Natural killer cell treated with Interleukin-12 subunit alpha and Interleukin-12 subunit beta and Interleukin-15 and Interleukin-18, amount 100 ng/mL, for 72 hours (primary cell): ENCODE measurements at regions not wholly inside any gene's neighbourhood (a gene's known extent, or its start where the extent isn't known, plus 50 kb on each side); places are given as distances from the start of the nearest gene placed in this dataset.

Experiments used
- ATAC-seq, 2 donors: fragments of 150-1000 bp; cut with Tn5 transposase in 1 of 2; sonication (Bioruptor Pico), chemical (Tn5 transposase) in 1 of 2; 2 replicates each; pipeline ENCODE4 v1.10.0; 2021
- DNase-seq: peaks from one replicate; pipeline ENCODE4 v3.0.0; 2022; ENCODE audit warnings: low spot score
- H3K27ac Mint-ChIP-seq, 2 donors: 1 replicate in 1 of 2; 2 replicates in 1 of 2; pipeline ENCODE4 v1.8.0; 2022; ENCODE audit warnings: mixed read lengths in 2 of 2, mild to moderate bottlenecking in 1 of 2, moderate library complexity in 1 of 2
- H3K27me3 Mint-ChIP-seq, 2 donors: 1 replicate in 1 of 2; 2 replicates in 1 of 2; pipeline ENCODE4 v1.8.0; 2022; ENCODE audit warnings: mixed read lengths in 2 of 2
- H3K36me3 Mint-ChIP-seq: one replicate; pipeline ENCODE4 v1.8.0; 2022; ENCODE audit warnings: mixed read lengths
- H3K4me1 Mint-ChIP-seq, 2 donors: 1 replicate in 1 of 2; 2 replicates in 1 of 2; pipeline ENCODE4 v1.8.0; 2022; ENCODE audit warnings: low read depth in 2 of 2, mixed read lengths in 2 of 2, mild to moderate bottlenecking in 1 of 2
- H3K4me3 Mint-ChIP-seq: one replicate; pipeline ENCODE4 v1.8.0; 2022; ENCODE audit warnings: mixed read lengths
- H3K9me3 Mint-ChIP-seq: 2 replicates; pipeline ENCODE4 v1.8.0; 2022; ENCODE audit warnings: mixed read lengths

GRCh38 chr15:72978223-72978622, 74.0 kb upstream of the NEO1 start:
- H3K9me3 Mint-ChIP-seq = no peaks in the 10 kb centered on the region
- H3K27me3 Mint-ChIP-seq = peaks cover 10 to 18% of the 10 kb centered on the region in 2 donors

DNA sequence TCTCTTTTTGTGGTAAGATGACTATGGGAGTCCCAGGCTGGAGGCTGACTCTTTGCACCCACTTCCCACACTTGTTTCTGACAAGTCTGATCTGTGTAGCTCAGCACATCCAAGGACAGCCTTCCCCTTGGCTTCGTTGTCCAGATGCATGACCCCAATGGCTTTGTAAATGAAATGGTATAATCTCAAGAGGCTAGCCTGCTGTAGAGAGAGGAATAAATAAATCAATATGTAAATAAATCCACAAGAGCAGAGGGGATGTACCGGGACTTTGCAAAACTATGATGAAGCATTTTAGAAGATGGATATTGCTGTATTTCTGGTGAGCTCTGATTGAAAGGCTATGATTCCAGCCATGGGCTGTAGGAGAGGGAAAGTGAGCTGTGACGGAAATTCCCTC, 79.9 kb upstream of the NEO1 start:
- H3K27me3 Mint-ChIP-seq = peaks cover 0 to 5% of the 10 kb centered on the region in 2 donors
- no peak overlapping the region for H3K4me3 Mint-ChIP-seq
- no peak overlapping the region for H3K27ac Mint-ChIP-seq
- ATAC-seq = no peak
- H3K4me1 Mint-ChIP-seq = peaks cover 25 to 33% of the 10 kb centered on the region in 2 donors
- no peaks in the 10 kb centered on the region for H3K9me3 Mint-ChIP-seq
- H3K36me3 Mint-ChIP-seq = no peaks in the 10 kb centered on the region
- DNase-seq = no peak

More at GRCh38 chr15:72978223-72978622, 74.0 kb upstream of the NEO1 start:
- Mint-ChIP-seq H3K27ac (no peak overlapping the region), H3K4me1 (peaks cover 5 to 8% of the 10 kb centered on the region in 2 donors), H3K36me3 (no peaks in the 10 kb centered on the region), H3K4me3 (no peak overlapping the region)
- ATAC-seq (no peak), DNase-seq (no peak)

GRCh38 chr15:72971766-72972165, 80.5 kb upstream of the NEO1 start:
- Mint-ChIP-seq H3K36me3 (no peaks in the 10 kb centered on the region), H3K4me3 (no peak overlapping the region), H3K9me3 (no peaks in the 10 kb centered on the region), H3K27me3 (peaks cover 0 to 5% of the 10 kb centered on the region in 2 donors), H3K4me1 (peaks cover 26 to 34% of the 10 kb centered on the region in 2 donors), H3K27ac (peak overlapping the region in 1 of 2 donors; percentile 11)
- no peak for ATAC-seq
- DNase-seq = no peak

GRCh38 chr15:72970933-72971760, 81.1 kb upstream of the NEO1 start:
- Mint-ChIP-seq H3K27ac (peak overlapping the region in 1 of 2 donors; percentile 11), H3K36me3 (no peaks in the 10 kb centered on the region), H3K9me3 (no peaks in the 10 kb centered on the region), H3K4me1 (peaks cover 28 to 35% of the 10 kb centered on the region in 2 donors), H3K4me3 (no peak overlapping the region), H3K27me3 (peaks cover 0 to 5% of the 10 kb centered on the region in 2 donors)
- no peak for ATAC-seq
- no peak for DNase-seq

GRCh38 chr15:72968531-72968922, 83.7 kb upstream of the NEO1 start:
- Mint-ChIP-seq H3K27ac (peak overlapping the region in 1 of 2 donors; percentile 73), H3K36me3 (peaks cover 4% of the 10 kb centered on the region), H3K27me3 (peaks cover 0 to 3% of the 10 kb centered on the region in 2 donors), H3K4me3 (no peak overlapping the region), H3K4me1 (peaks cover 49 to 51% of the 10 kb centered on the region in 2 donors), H3K9me3 (no peaks in the 10 kb centered on the region)
- ATAC-seq = no peak
- DNase-seq = no peak

- Mint-ChIP-seq H3K4me1 (peaks cover 50 to 53% of the 10 kb centered on the region in 2 donors), H3K27me3 (peaks cover 0 to 3% of the 10 kb centered on the region in 2 donors), H3K4me3 (peak overlapping the region; percentile 53), H3K36me3 (peaks cover 4% of the 10 kb centered on the region), H3K9me3 (no peaks in the 10 kb centered on the region), H3K27ac (peak overlapping the region in 1 of 2 donors; percentile 73)
- ATAC-seq = no peak
- DNase-seq = no peak
These were observed 84.3 kb upstream of the NEO1 start for GRCh38 chr15:72967811-72968530.

DNA sequence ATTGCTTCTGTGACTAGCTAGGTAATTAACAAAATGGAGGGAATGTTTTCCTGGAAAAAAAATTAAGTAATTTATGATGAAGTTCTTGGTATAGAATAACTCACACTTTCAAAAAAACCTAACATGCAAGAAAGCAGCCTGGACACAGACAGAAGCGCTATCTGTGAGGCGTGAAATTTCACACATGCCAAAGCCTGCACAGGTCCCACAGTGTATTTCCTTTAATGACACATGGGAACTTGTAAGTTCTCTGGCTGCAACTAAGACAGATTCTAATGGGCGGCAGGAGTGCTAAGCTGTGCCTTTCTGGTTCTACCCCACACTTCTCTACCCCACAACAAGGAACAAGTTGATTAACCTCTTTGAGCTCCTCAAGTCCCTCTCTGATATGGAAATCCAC, 84.9 kb upstream of the NEO1 start:
- peaks cover 53 to 58% of the 10 kb centered on the region in 2 donors for H3K4me1 Mint-ChIP-seq
- H3K27me3 Mint-ChIP-seq = peaks cover 0 to 3% of the 10 kb centered on the region in 2 donors
- peak; percentile 86 to 92 for ATAC-seq
- peak overlapping the region in 1 of 2 donors; percentile 73 for H3K27ac Mint-ChIP-seq
- DNase-seq = peak; percentile 69
- no peaks in the 10 kb centered on the region for H3K9me3 Mint-ChIP-seq
- peak overlapping the region; percentile 53 for H3K4me3 Mint-ChIP-seq
- H3K36me3 Mint-ChIP-seq = peaks cover 4% of the 10 kb centered on the region

GRCh38 chr15:72966641-72967040, 85.6 kb upstream of the NEO1 start:
- Mint-ChIP-seq H3K4me3 (no peak overlapping the region), H3K4me1 (peaks cover 60 to 65% of the 10 kb centered on the region in 2 donors), H3K27ac (peak overlapping the region in 1 of 2 donors; percentile 41), H3K9me3 (peaks cover 2% of the 10 kb centered on the region), H3K36me3 (peaks cover 4% of the 10 kb centered on the region), H3K27me3 (peaks cover 0 to 3% of the 10 kb centered on the region in 2 donors)
- no peak for ATAC-seq
- no peak for DNase-seq

- peaks cover 4% of the 10 kb centered on the region for H3K36me3 Mint-ChIP-seq
- H3K4me1 Mint-ChIP-seq = peaks cover 51 to 59% of the 10 kb centered on the region in 2 donors
- no peaks in the 10 kb centered on the region for H3K27me3 Mint-ChIP-seq
- DNase-seq = no peak
- H3K4me3 Mint-ChIP-seq = peak overlapping the region; percentile 43
- peak overlapping the region; percentile 41 to 66 for H3K27ac Mint-ChIP-seq
- H3K9me3 Mint-ChIP-seq = peaks cover 2% of the 10 kb centered on the region
- no peak for ATAC-seq
These were observed 86.6 kb upstream of the NEO1 start for GRCh38 chr15:72965671-72966070.

DNA sequence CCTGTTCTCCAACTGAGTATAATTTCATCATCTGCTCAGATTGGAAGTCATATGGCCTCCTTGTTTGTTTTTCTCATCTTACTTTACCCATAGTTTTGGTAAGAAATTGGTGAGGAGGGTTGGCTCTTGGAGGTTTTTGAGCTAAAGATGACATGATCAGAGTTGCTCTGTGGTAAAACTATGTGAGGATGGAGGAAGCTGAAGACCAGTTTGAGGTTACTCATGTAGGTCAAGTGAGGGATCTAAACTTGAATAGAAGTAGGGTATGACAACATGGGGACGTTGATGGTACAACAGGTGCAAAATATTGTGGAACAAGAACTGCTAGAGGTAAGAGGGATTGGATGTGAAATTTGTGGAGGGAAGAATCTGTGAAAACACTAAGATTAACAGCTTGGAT, 87.7 kb upstream of the NEO1 start:
- no peaks in the 10 kb centered on the region for H3K27me3 Mint-ChIP-seq
- DNase-seq (no peak), ATAC-seq (peak in 1 of 2 donors; percentile 55)
- peaks cover 4% of the 10 kb centered on the region for H3K36me3 Mint-ChIP-seq
- peak overlapping the region; percentile 41 to 66 for H3K27ac Mint-ChIP-seq
- peaks cover 49 to 51% of the 10 kb centered on the region in 2 donors for H3K4me1 Mint-ChIP-seq
- peak overlapping the region; percentile 43 for H3K4me3 Mint-ChIP-seq
- peaks cover 2% of the 10 kb centered on the region for H3K9me3 Mint-ChIP-seq

DNA sequence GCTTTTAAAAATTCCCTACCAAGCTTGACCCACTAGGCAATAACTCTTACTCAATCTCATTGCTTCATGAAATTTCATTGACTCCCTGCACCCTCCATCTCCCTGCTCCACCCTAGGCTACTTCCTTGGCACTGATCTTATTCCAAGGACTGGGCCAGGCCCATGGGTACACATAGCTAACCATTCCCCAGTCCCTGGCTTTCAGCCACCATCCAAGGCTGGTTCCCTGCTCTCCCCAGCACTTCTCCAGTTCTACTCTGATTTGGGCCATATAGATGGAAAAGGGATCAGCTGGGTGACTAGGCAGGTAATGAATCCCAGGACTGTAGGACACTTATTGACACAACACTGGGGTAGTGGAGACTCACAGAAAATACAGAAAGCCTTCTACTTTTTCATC, 88.1 kb upstream of the NEO1 start:
- H3K9me3 Mint-ChIP-seq = peaks cover 2% of the 10 kb centered on the region
- ATAC-seq (no peak), DNase-seq (no peak)
- peaks cover 4% of the 10 kb centered on the region for H3K36me3 Mint-ChIP-seq
- H3K27ac Mint-ChIP-seq = peak overlapping the region; percentile 41 to 66
- H3K4me1 Mint-ChIP-seq = peaks cover 49 to 51% of the 10 kb centered on the region in 2 donors
- peak overlapping the region; percentile 43 for H3K4me3 Mint-ChIP-seq
- no peaks in the 10 kb centered on the region for H3K27me3 Mint-ChIP-seq

DNA sequence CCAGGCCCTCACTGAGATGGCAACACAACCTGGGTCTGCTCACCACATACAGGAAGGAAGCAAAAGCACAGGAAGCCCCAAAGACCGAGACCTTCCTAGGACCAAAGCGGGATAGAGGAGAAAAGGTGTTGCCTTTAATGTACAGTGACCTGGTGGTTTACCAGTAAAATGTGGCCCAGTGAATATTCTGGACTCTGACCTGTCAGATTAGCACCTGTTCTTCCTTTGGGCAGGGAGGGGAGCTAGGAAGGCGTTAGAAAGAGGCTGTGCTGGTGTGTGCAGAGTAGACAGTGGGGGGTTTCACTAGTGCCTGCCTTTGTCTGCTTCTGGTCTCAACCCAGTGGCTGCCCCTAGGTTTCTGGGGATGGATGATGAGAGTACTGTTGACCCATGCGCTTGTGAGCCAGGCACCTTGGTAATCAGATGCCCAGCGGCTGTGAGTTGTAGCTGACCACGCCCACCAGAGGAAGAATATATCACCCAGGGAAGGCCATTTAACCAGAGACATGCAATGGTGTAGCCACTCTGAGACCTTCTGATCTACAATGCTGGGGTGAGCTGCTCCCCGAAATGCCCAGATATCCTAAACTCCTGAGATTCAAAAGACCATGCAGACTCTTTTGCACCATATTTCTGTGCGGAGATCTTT, 90.1 kb upstream of the NEO1 start:
- ATAC-seq = peak in 1 of 2 donors; percentile 51
- Mint-ChIP-seq H3K36me3 (peaks cover 4% of the 10 kb centered on the region), H3K27ac (peak overlapping the region; percentile 56 to 65), H3K27me3 (no peaks in the 10 kb centered on the region), H3K4me1 (peaks cover 41 to 44% of the 10 kb centered on the region in 2 donors), H3K4me3 (peak overlapping the region; percentile 55), H3K9me3 (peaks cover 2% of the 10 kb centered on the region)
- DNase-seq = no peak

DNA sequence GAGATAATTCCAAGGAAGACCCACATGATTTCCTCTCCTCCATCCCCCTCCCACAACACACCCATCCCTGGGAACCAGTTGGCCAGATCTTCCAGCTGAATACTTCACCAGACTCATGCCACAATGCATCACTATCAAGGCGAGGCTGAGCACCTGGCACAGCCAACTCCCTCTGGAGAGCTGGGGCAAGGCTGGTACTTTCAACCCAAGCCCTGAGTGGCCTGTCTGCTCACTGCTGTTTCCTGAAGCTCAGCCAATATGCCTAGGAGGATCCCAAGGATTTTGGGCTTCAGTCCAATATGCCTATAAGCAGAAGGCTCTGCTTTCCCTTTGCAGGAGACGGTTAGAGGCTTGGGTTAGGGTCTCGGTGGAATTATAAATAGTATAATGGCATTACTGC, 90.9 kb upstream of the NEO1 start:
- Mint-ChIP-seq H3K4me3 (no peak overlapping the region), H3K27ac (peak overlapping the region in 1 of 2 donors; percentile 56), H3K9me3 (peaks cover 2% of the 10 kb centered on the region), H3K27me3 (no peaks in the 10 kb centered on the region), H3K4me1 (peaks cover 41 to 44% of the 10 kb centered on the region in 2 donors), H3K36me3 (peaks cover 4% of the 10 kb centered on the region)
- ATAC-seq (no peak), DNase-seq (no peak)
